Panc1 (cell line): ENCODE measurements at regions not wholly inside any gene's neighbourhood (a gene's known extent, or its start where the extent isn't known, plus 50 kb on each side); places are given as distances from the start of the nearest gene placed in this dataset.

Experiments used
- CTCF ChIP-seq: fragments of 450-650 bp; IDR thresholded peaks from 2 replicates; pipeline ENCODE4 v1.5.1; 2017; ENCODE audit warnings: mild to moderate bottlenecking
- POLR2AphosphoS5 ChIP-seq: IDR thresholded peaks from 2 replicates; pipeline ENCODE4 v1.6.1; 2012; ENCODE audit warnings: mild to moderate bottlenecking, low read depth, low read length, moderate library complexity
- SIN3A ChIP-seq: IDR thresholded peaks from 2 replicates; pipeline ENCODE4 v1.6.1; 2012; ENCODE audit warnings: low read depth, mild to moderate bottlenecking, low read length, moderate library complexity, borderline replicate concordance; ENCODE audit not compliant: insufficient read depth
- TCF7L2 ChIP-seq: IDR thresholded peaks from 2 replicates; pipeline ENCODE4 v1.6.1; 2011; ENCODE audit warnings: mild to moderate bottlenecking, low read depth, low read length, inconsistent platforms

GRCh38 chr3:70488816-70489215, 176.4 kb upstream of the MDFIC2 start:
- no peak for TF ChIP-seq SIN3A
- no peak for TF ChIP-seq CTCF
- no peak for TF ChIP-seq POLR2AphosphoS5
- TF ChIP-seq TCF7L2 = no peak
